NCI-H2196 treated with DMSO at 0.1 percent for 48 hours (cell line): ENCODE measurements at regions not wholly inside any gene's neighbourhood (a gene's known extent, or its start where the extent isn't known, plus 50 kb on each side); places are given as distances from the start of the nearest gene placed in this dataset.

Source experiments
- DNase-seq: peaks from one replicate; lab custom pipeline; 2025; ENCODE audit not compliant: unreplicated experiment; lab: John Stamatoyannopoulos, UW

- no peak for DNase-seq
Measured at GRCh38 chr2:177031438-177032180, 181.0 kb upstream of the HNRNPA3 start.

- no peak for DNase-seq
Measured at GRCh38 chr2:177036747-177037146, 175.8 kb upstream of the HNRNPA3 start.

- no peak for DNase-seq
Measured at GRCh38 chr2:177037569-177037968, 175.0 kb upstream of the HNRNPA3 start.

- DNase-seq = no peak
Measured at GRCh38 chr2:177038787-177039484, 173.7 kb upstream of the HNRNPA3 start.

- no peak for DNase-seq
Measured at GRCh38 chr2:177042311-177042710, 170.3 kb upstream of the HNRNPA3 start.

GRCh38 chr2:177044671-177045070 lies 167.9 kb upstream of the HNRNPA3 start:
- DNase-seq = no peak

GRCh38 chr2:177048981-177049380 lies 163.6 kb upstream of the HNRNPA3 start:
- DNase-seq = no peak

- DNase-seq = no peak
Measured at GRCh38 chr2:177051278-177051677, 161.3 kb upstream of the HNRNPA3 start.

GRCh38 chr2:177052471-177052870 lies 160.1 kb upstream of the HNRNPA3 start:
- DNase-seq = no peak

GRCh38 chr2:177053038-177053437 lies 159.6 kb upstream of the HNRNPA3 start:
- DNase-seq = no peak

- no peak for DNase-seq
Measured at GRCh38 chr2:177053716-177054115, 158.9 kb upstream of the HNRNPA3 start.

- DNase-seq = no peak
Measured at GRCh38 chr2:177056481-177056929, 156.1 kb upstream of the HNRNPA3 start.

GRCh38 chr2:177058747-177059146 lies 153.8 kb upstream of the HNRNPA3 start:
- no peak for DNase-seq

- DNase-seq = no peak
Measured at GRCh38 chr2:177059293-177059692, 153.3 kb upstream of the HNRNPA3 start.

GRCh38 chr2:177063331-177063730 lies 149.3 kb upstream of the HNRNPA3 start:
- no peak for DNase-seq

GRCh38 chr2:177064422-177064821 lies 148.2 kb upstream of the HNRNPA3 start:
- DNase-seq = no peak

GRCh38 chr2:177068967-177069366 lies 143.6 kb upstream of the HNRNPA3 start:
- DNase-seq = no peak

GRCh38 chr2:177072090-177072489 lies 140.5 kb upstream of the HNRNPA3 start:
- DNase-seq = no peak

GRCh38 chr2:177073611-177074010 lies 139.0 kb upstream of the HNRNPA3 start:
- DNase-seq = no peak

- DNase-seq = no peak
Measured at GRCh38 chr2:177074099-177074710, 138.4 kb upstream of the HNRNPA3 start.

- DNase-seq = no peak
Measured at GRCh38 chr2:177075254-177075653, 137.3 kb upstream of the HNRNPA3 start.

GRCh38 chr2:177076636-177077179 lies 135.9 kb upstream of the HNRNPA3 start:
- DNase-seq = no peak
